ENCODE measurements at regions not wholly inside any gene's neighbourhood (a gene's known extent, or its start where the extent isn't known, plus 50 kb on each side); places are given as distances from the start of the nearest gene placed in this dataset.

DNA sequence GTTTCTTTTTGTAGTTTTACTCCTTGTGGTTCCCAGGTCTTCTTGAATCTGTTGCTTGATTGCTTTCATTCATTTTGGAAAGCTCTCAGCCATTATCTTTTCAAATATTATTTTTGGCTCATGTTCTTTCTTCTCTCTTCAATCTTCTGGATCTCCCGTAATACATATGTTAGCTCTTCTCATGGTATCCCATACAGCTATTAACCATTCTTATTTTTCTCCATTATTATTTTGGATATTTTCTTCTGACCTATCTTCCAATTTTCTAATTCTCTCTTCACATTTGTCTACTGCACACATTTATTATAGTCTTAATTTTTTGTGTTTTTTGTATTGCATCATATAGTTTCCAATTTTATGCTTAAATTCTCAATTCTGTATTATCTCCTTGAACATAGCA lies 123.9 kb upstream of the ARID2 start:
- Histone ChIP-seq H3K9me1 (ENCODE audit: control insufficient read depth, insufficient read depth, low read length) (no peaks in the 10 kb centered on the region), H3K9me3 (replicated peaks; ENCODE audit: control insufficient read depth, insufficient read depth, low read depth, low read length) (no peaks in the 10 kb centered on the region), H4K20me1 (replicated peaks; ENCODE audit: control insufficient read depth, insufficient read depth, low read length) (no peaks in the 10 kb centered on the region), H3K27me3 (ENCODE audit: control insufficient read depth in 2 of 2, insufficient read depth in 2 of 2, low read length in 2 of 2) (peaks cover 0 to 2% of the 10 kb centered on the region in 2 experiments; a peak in 1 of 5 replicates), H3K4me3 (no peak overlapping the region), H3K9ac (ENCODE audit: insufficient read depth in 1 of 2, low read depth in 2 of 2, low read length in 2 of 2) (no peak overlapping the region), H3K36me3 (ENCODE audit: control insufficient read depth, insufficient read depth, low read length) (no peaks in the 10 kb centered on the region), H2AFZ (ENCODE audit: low read depth, low read length) (no peak overlapping the region), H3K79me2 (ENCODE audit: control insufficient read depth, insufficient read depth, low read length) (no peaks in the 10 kb centered on the region), H3K4me1 (replicated peaks in 1 of 2; ENCODE audit: control insufficient read depth in 2 of 2, insufficient read depth in 2 of 2, low read length in 2 of 2) (no peaks in the 10 kb centered on the region), H3K4me2 (ENCODE audit: insufficient read depth, low read length) (no peak overlapping the region), H3K27ac (ENCODE audit: extremely low read depth, low read depth, low read length) (no peak overlapping the region)
- no peak for FAIRE-seq
- TF ChIP-seq, protein P1, sequence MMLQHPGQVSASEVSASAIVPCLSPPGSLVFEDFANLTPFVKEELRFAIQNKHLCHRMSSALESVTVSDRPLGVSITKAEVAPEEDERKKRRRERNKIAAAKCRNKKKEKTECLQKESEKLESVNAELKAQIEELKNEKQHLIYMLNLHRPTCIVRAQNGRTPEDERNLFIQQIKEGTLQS (IDR thresholded peaks at IDR 0.05): 0 out of 2 replicates have a peak, but pooled peaks have one; percentile 13
- TF ChIP-seq, protein P1 (CRISPR knock-in tag; conservative IDR thresholded peaks at IDR 0.05): no peak
- TF ChIP-seq ZC3H4 (CRISPR knock-in tag; IDR thresholded peaks at IDR 0.05; ENCODE audit: borderline replicate concordance) (no peak), CEBPG (CRISPR knock-in tag; IDR thresholded peaks at IDR 0.05) (no peak), CEBPG (tag; conservative IDR thresholded peaks at IDR 0.05 in 1 of 2, IDR thresholded peaks at IDR 0.05 in 1 of 2) (peak; percentile 23 to 46; a peak in 2 of 4 replicates)
- TF ChIP-seq, protein P2, sequence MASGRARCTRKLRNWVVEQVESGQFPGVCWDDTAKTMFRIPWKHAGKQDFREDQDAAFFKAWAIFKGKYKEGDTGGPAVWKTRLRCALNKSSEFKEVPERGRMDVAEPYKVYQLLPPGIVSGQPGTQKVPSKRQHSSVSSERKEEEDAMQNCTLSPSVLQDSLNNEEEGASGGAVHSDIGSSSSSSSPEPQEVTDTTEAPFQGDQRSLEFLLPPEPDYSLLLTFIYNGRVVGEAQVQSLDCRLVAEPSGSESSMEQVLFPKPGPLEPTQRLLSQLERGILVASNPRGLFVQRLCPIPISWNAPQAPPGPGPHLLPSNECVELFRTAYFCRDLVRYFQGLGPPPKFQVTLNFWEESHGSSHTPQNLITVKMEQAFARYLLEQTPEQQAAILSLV (tag; IDR thresholded peaks at IDR 0.05): no peak
- no peak for ATAC-seq
- CTCF ChIA-PET (ENCODE audit: low intra/inter-chr PET ratio): no interaction called here
- POLR2A ChIA-PET: no interaction called here
- intact Hi-C loops (cut with micrococcal nuclease) (no loop called here), in situ Hi-C loops (cut with MboI) (no loop called here)
- 0% methylated on average over 1 of the region's 1 CpG for WGBS (ENCODE audit: insufficient coverage, low coverage, missing lambda C conversion rate)
- no TSS peak for BruUV-seq (replicated peaks)
- DNase-seq (ENCODE audit: extremely low read depth in 1 of 4, low spot score in 3 of 4): no peak

Data from K562 (cell line).